ENCODE measurements at regions not wholly inside any gene's neighbourhood (a gene's known extent, or its start where the extent isn't known, plus 50 kb on each side); places are given as distances from the start of the nearest gene placed in this dataset.

DNA sequence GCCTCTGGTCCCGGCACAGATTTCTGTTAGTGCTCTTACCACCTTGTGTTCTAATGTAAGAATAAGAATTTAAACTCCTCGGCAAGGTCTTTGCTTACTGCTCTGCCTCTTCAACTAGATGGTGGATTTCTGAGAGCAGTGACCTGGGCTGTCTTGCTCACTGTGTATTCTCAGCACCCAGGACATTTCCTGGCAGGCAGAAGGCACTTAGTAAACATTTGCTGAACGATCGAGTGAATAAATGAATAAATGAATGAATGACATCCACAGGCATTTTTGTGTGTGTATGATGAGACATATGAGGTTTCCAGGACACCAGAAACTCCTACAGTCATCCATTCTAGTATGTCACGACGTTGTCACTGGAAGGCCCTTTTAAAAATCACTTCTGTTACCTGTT, 143.2 kb downstream of the BOD1 start:
- ChIA-PET POLR2A (interaction anchor here (1.0 kb wide), 1 partner anchor 19 kb away, joined by 3 read pairs; no protein-coding TSS in a partner anchor), CTCF (no interaction called here)
- DNase-seq (ENCODE audit: extremely low spot score) = no peak

DNA sequence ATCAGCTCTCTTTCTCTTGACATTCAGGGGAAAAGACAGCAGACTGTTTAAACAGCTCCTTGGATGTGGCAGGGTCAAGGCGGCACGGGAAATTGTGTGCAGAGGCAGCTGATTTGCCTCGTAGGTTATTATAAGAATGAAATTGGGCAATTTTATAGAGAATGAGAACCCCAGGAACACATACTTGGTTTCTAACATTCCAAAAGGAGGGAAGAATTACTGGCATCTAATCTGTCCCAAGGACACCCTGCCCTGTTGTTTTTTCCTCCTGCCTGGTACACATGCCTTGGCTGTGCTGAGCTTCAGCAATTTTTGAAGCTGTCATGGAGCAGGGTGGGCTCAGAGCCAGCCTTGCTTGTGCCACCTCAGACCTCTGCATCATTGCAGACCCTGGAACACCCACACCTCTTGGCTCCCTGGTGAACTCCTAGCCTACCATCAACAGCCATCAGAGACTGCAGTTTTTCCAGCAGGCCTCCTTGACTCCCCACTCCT, 143.6 kb downstream of the BOD1 start:
- ChIA-PET CTCF (no interaction called here), POLR2A (interaction anchor here (1.0 kb wide), 1 partner anchor 18 kb away, joined by 3 read pairs; no protein-coding TSS in a partner anchor)
- TF ChIP-seq FOXK2 (IDR thresholded peaks at IDR 0.05) (no peak), SP1 (IDR thresholded peaks at IDR 0.05) (no peak), HDGF (IDR thresholded peaks at IDR 0.05; ENCODE audit: borderline replicate concordance) (no peak)
- no peak for DNase-seq (ENCODE audit: extremely low spot score)

More for the DNA sequence above, 143.2 kb downstream of the BOD1 start:
- no peak for TF ChIP-seq L3MBTL2 (conservative IDR thresholded peaks at IDR 0.05)
- TF ChIP-seq HDGF (IDR thresholded peaks at IDR 0.05; ENCODE audit: borderline replicate concordance) = no peak
- TF ChIP-seq ZNF384 (IDR thresholded peaks at IDR 0.05) = no peak
- TF ChIP-seq CTBP1 (IDR thresholded peaks at IDR 0.05; ENCODE audit: borderline replicate concordance) = no peak
- no peak for TF ChIP-seq ELF4 (IDR thresholded peaks at IDR 0.05)
- TF ChIP-seq NFRKB (IDR thresholded peaks at IDR 0.05) = no peak
- TF ChIP-seq TARDBP (IDR thresholded peaks at IDR 0.05) = no peak
- TF ChIP-seq LEF1 (IDR thresholded peaks at IDR 0.05; ENCODE audit: borderline replicate concordance) = no peak
- no peak for TF ChIP-seq ARNT (IDR thresholded peaks at IDR 0.05)
- no peak for TF ChIP-seq FOXK2 (IDR thresholded peaks at IDR 0.05)
- no peak for TF ChIP-seq FOXA1 (IDR thresholded peaks at IDR 0.05)

DNA sequence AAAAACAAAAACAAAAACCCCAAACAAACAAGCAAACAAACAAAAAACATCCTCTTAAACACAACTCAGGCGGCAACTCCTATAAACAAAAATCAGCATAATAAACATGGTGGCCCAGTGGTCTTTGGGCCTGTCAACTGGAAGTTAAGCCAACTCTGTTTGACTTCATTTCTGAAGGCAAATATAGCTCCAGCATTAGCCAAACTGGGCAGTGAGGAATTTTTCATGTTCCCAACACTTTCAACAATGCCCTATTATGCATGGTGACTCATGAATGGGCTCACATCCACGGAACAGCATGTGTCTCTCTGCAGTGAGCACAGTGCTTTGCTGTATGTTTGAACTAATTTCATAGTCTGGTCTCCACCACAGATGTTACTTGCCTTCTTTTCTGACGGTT, 143.9 kb upstream of the STC2 start:
- ChIA-PET POLR2A (interaction anchor here (1.0 kb wide), 1 partner anchor 18 kb away, joined by 3 read pairs; no protein-coding TSS in a partner anchor), CTCF (no interaction called here)
- DNase-seq (ENCODE audit: extremely low spot score) = no peak
- no peak for TF ChIP-seq SUZ12 (IDR thresholded peaks at IDR 0.05)
- no peak for TF ChIP-seq BHLHE40 (IDR thresholded peaks at IDR 0.05; ENCODE audit: borderline replicate concordance)
- no peak for TF ChIP-seq HDGF (IDR thresholded peaks at IDR 0.05; ENCODE audit: borderline replicate concordance)
- TF ChIP-seq NFRKB (IDR thresholded peaks at IDR 0.05) = no peak
- no peak for TF ChIP-seq FOXM1 (IDR thresholded peaks at IDR 0.05; ENCODE audit: borderline replicate concordance)

DNA sequence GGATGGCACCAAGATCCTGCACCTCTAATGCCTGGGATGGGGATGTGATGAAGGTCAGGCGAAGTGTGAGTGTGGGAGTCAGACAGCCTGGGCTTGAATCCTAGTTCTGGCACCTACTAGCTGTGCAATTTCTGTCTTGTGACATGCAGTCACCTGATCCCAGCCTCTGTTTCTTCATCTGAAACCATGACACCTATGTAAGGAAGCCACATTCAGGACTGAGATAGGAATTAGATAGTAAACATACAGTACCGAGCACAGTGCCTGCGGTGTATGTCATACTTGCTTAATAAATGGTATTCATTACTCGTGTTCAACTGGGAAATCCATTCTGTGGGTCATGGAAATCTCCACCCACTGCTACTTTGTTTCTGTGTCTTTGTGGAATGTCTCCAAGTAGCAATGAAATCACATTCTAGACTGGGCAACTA, 140.6 kb upstream of the STC2 start:
- ChIA-PET CTCF (no interaction called here), POLR2A (no interaction called here)
- TF ChIP-seq HDGF (IDR thresholded peaks at IDR 0.05; ENCODE audit: borderline replicate concordance) (no peak), NFRKB (IDR thresholded peaks at IDR 0.05) (no peak), FOXM1 (IDR thresholded peaks at IDR 0.05; ENCODE audit: borderline replicate concordance) (no peak), CTBP1 (IDR thresholded peaks at IDR 0.05; ENCODE audit: borderline replicate concordance) (no peak), SUZ12 (IDR thresholded peaks at IDR 0.05) (no peak), LEF1 (IDR thresholded peaks at IDR 0.05; ENCODE audit: borderline replicate concordance) (no peak), L3MBTL2 (conservative IDR thresholded peaks at IDR 0.05) (no peak), ARNT (IDR thresholded peaks at IDR 0.05) (no peak), FOXK2 (IDR thresholded peaks at IDR 0.05) (no peak), ELF4 (IDR thresholded peaks at IDR 0.05) (no peak), ZNF384 (IDR thresholded peaks at IDR 0.05) (no peak), SP1 (IDR thresholded peaks at IDR 0.05) (no peak), FOXA1 (IDR thresholded peaks at IDR 0.05) (no peak), BHLHE40 (IDR thresholded peaks at IDR 0.05; ENCODE audit: borderline replicate concordance) (no peak), TARDBP (IDR thresholded peaks at IDR 0.05) (no peak)
- TF ChIP-seq, protein P1, sequence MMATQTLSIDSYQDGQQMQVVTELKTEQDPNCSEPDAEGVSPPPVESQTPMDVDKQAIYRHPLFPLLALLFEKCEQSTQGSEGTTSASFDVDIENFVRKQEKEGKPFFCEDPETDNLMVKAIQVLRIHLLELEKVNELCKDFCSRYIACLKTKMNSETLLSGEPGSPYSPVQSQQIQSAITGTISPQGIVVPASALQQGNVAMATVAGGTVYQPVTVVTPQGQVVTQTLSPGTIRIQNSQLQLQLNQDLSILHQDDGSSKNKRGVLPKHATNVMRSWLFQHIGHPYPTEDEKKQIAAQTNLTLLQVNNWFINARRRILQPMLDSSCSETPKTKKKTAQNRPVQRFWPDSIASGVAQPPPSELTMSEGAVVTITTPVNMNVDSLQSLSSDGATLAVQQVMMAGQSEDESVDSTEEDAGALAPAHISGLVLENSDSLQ (IDR thresholded peaks at IDR 0.05) = no peak
- DNase-seq (ENCODE audit: extremely low spot score) = no peak

DNA sequence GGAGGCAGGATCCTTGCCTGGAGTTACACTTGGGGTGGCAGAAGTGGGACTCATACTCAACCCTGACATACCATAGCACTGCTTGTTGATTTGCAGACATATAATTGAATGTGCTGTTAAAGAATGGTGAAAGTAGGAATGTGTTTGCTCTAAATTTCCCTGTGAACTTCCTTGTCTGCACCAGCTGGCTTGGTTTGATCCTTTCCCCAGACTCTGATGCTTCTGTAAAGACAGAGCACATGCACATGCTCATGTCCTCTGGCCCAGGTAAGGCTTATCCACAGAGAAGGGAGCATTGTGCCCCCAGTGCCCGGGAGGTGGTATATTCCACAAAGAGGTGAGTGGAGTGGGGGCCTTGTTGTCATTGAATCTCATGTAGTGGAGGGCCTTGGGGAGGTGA, 138.0 kb upstream of the STC2 start:
- DNase-seq (ENCODE audit: extremely low spot score) = no peak
- POLR2A ChIA-PET = no interaction called here
- TF ChIP-seq CTBP1 (IDR thresholded peaks at IDR 0.05; ENCODE audit: borderline replicate concordance) (no peak), HDGF (IDR thresholded peaks at IDR 0.05; ENCODE audit: borderline replicate concordance) (no peak), SUZ12 (IDR thresholded peaks at IDR 0.05) (no peak), ARNT (IDR thresholded peaks at IDR 0.05) (no peak), ZNF384 (IDR thresholded peaks at IDR 0.05) (no peak), FOXA1 (IDR thresholded peaks at IDR 0.05) (no peak), NFRKB (IDR thresholded peaks at IDR 0.05) (no peak), FOXM1 (IDR thresholded peaks at IDR 0.05; ENCODE audit: borderline replicate concordance) (no peak), LEF1 (IDR thresholded peaks at IDR 0.05; ENCODE audit: borderline replicate concordance) (no peak), TARDBP (IDR thresholded peaks at IDR 0.05) (no peak), L3MBTL2 (conservative IDR thresholded peaks at IDR 0.05) (no peak), SP1 (IDR thresholded peaks at IDR 0.05) (no peak), BHLHE40 (IDR thresholded peaks at IDR 0.05; ENCODE audit: borderline replicate concordance) (no peak), ELF4 (IDR thresholded peaks at IDR 0.05) (no peak), FOXK2 (IDR thresholded peaks at IDR 0.05) (no peak)
- TF ChIP-seq, protein P1 (IDR thresholded peaks at IDR 0.05) = no peak
- CTCF ChIA-PET = no interaction called here

DNA sequence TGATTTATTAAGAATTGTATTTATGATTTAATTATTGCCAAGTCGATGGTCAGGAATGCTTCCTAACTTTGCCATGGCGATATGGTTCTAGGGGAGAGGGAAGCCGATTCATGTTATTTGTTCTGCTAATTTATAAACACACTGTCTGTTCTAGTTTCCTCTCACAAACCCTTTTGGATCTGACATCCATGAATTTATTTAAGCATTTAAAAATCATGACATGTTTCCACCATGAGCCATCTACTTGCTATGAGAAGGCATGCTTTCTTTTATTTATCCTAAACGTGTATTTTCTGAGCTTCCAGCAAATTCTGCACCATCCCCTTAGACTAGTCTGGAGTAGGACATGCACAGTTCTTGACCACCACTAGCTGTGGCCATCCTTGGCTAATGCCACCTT, 136.6 kb upstream of the STC2 start:
- no peak for DNase-seq (ENCODE audit: extremely low spot score)
- no peak for TF ChIP-seq NFRKB (IDR thresholded peaks at IDR 0.05)
- ChIA-PET CTCF (interaction anchor here (1.1 kb wide), 1 partner anchor 10 kb away, joined by 3 read pairs; no protein-coding TSS in a partner anchor), POLR2A (no interaction called here)

DNA sequence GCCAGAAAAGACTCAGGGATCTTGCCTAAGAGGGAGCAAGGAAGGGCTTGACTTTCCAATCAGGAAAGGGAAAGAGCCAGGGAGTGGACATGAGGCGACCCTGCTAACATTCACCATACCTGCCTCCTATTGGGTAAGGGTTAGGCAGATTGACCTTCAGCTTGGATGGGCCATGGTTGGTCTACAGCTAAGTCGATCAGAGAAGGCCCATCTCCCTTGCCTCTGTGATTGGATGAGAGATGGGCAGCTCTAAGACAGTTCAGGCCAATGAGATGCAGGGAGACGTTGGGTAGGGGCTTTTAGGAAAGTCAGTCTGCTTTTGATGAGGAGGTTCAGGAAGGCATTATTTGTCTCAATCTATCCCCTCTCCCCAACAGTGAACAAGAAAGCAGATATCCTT, 135.0 kb upstream of the STC2 start:
- CTCF ChIA-PET = interaction anchor here (0.6 kb wide), 1 partner anchor 77 kb away, joined by 3 read pairs; no protein-coding TSS in a partner anchor
- POLR2A ChIA-PET = no interaction called here
- no peak for DNase-seq (ENCODE audit: extremely low spot score)
- TF ChIP-seq, protein P1 (IDR thresholded peaks at IDR 0.05) = peak; percentile 69
- no peak for TF ChIP-seq L3MBTL2 (conservative IDR thresholded peaks at IDR 0.05)

Data from HEK293T (cell line).